CD4-positive, CD25-positive, alpha-beta regulatory T cell (primary cell): ENCODE measurements at regions not wholly inside any gene's neighbourhood (a gene's known extent, or its start where the extent isn't known, plus 50 kb on each side); places are given as distances from the start of the nearest gene placed in this dataset.
"Not testable (repeated sequence)": the region's sequence is repeated elsewhere in the genome, so short reads cannot be mapped to it uniquely, and the experiment has no call there.

ENCODE experiments used
- ATAC-seq, 2 donors: fragments of 150-1000 bp; cut with Tn5 transposase; one replicate each; pipeline ENCODE4 v1.10.0; 2021; ENCODE audit warnings: low read depth in 2 of 2, moderate number of reproducible peaks in 2 of 2, moderate library complexity in 1 of 2
- DNase-seq, 3 donors: peaks; one replicate each; pipeline versions ENCODE4 v3.0.0 to v3.0.0-alpha.2; 2012 to 2022; ENCODE audit warnings: mixed read lengths in 1 of 3
- H3K27ac ChIP-seq: one replicate; pipeline ENCODE4 v1.7.0; 2013; ENCODE audit warnings: mild to moderate bottlenecking, low read length; ENCODE audit not compliant: insufficient read depth, poor library complexity, severe bottlenecking
- H3K27me3 ChIP-seq: one replicate; pipeline ENCODE4 v1.7.0; 2013; ENCODE audit warnings: low read length; ENCODE audit not compliant: control insufficient read depth, insufficient read depth
- H3K36me3 ChIP-seq: one replicate; pipeline ENCODE4 v1.7.0; 2013; ENCODE audit warnings: mild to moderate bottlenecking, low read length, moderate library complexity; ENCODE audit not compliant: control insufficient read depth, insufficient read depth
- H3K4me1 ChIP-seq: 2 replicates; pipeline ENCODE4 v1.7.0; 2013; ENCODE audit warnings: mild to moderate bottlenecking, low read length; ENCODE audit not compliant: insufficient read depth, control insufficient read depth, poor library complexity, severe bottlenecking
- H3K4me3 ChIP-seq: one replicate; pipeline ENCODE4 v1.7.0; 2013; ENCODE audit warnings: low read depth, mild to moderate bottlenecking, low read length, moderate library complexity
- H3K9me3 ChIP-seq, 2 experiments: 1 replicate in 1 of 2; 2 replicates in 1 of 2; pipeline ENCODE4 v1.7.0; 2013; ENCODE audit warnings: low read length in 2 of 2, mild to moderate bottlenecking in 1 of 2, moderate library complexity in 1 of 2; ENCODE audit not compliant: control insufficient read depth in 2 of 2
- H3K27ac Mint-ChIP-seq, 3 donors: one replicate each; pipeline ENCODE4 v1.8.0; 2020 to 2022; ENCODE audit warnings: mild to moderate bottlenecking in 3 of 3, mixed read lengths in 3 of 3, moderate library complexity in 2 of 3
- H3K27me3 Mint-ChIP-seq: one replicate; pipeline ENCODE4 v1.8.0; 2022; ENCODE audit warnings: mild to moderate bottlenecking, mixed read lengths
- H3K36me3 Mint-ChIP-seq: one replicate; pipeline ENCODE4 v1.8.0; 2020; ENCODE audit warnings: mixed read lengths
- H3K4me1 Mint-ChIP-seq, 4 donors: one replicate each; pipeline ENCODE4 v1.8.0; 2020 to 2022; ENCODE audit warnings: mixed read lengths in 4 of 4, mild to moderate bottlenecking in 1 of 4
- H3K4me3 Mint-ChIP-seq, 4 donors: one replicate each; pipeline ENCODE4 v1.8.0; 2020 to 2022; ENCODE audit warnings: mild to moderate bottlenecking in 4 of 4, mixed read lengths in 4 of 4, moderate library complexity in 3 of 4
- H3K9me3 Mint-ChIP-seq, 7 donors: one replicate each; pipeline ENCODE4 v1.8.0; 2020 to 2022; ENCODE audit warnings: mixed read lengths in 7 of 7, mild to moderate bottlenecking in 3 of 7, moderate library complexity in 2 of 7

GRCh38 chr1:55300975-55301374 lies 85.8 kb upstream of the USP24 start:
- Mint-ChIP-seq H3K27me3 (peaks cover 7% of the 10 kb centered on the region), H3K9me3 (peaks cover 0 to 5% (median 2%) of the 10 kb centered on the region in 7 donors), H3K36me3 (no peaks in the 10 kb centered on the region), H3K27ac (no peak overlapping the region), H3K4me1 (no peaks in the 10 kb centered on the region), H3K4me3 (no peak overlapping the region)
- Histone ChIP-seq H3K9me3 (no peaks in the 10 kb centered on the region), H3K27me3 (no peaks in the 10 kb centered on the region), H3K4me1 (no peaks in the 10 kb centered on the region), H3K27ac (no peak overlapping the region), H3K36me3 (no peaks in the 10 kb centered on the region), H3K4me3 (no peak overlapping the region)
- ATAC-seq (no peak), DNase-seq (no peak)

GRCh38 chr1:55298167-55298894 lies 83.2 kb upstream of the USP24 start:
- Mint-ChIP-seq H3K4me3 (no peak overlapping the region), H3K36me3 (peaks cover 4% of the 10 kb centered on the region)
- no peak for ATAC-seq

DNA sequence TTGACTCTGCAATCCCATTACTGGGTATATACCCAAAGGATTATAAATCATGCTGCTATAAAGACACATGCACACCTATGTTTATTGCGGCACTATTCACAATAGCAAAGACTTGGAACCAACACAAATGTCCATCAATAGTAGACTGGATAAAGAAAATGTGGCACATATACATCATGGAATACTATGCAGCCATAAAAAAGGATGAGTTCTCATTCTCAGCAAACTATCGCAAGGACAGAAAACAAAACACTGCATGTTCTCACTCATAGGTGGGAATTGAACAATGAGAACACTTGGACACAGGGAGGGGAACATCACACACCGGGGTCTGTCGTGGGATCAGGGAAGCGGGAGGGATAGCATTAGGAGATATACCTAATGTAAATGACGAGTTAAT lies 81.1 kb upstream of the USP24 start:
- H3K9me3 Mint-ChIP-seq: peaks cover 0 to 17% (median 0%) of the 10 kb centered on the region in 7 donors
- not testable (repeated sequence) for H3K27ac Mint-ChIP-seq, H3K4me1 Mint-ChIP-seq, H3K4me3 Mint-ChIP-seq, H3K27ac ChIP-seq, H3K27me3 ChIP-seq, H3K27me3 Mint-ChIP-seq, ATAC-seq, H3K9me3 ChIP-seq, H3K4me3 ChIP-seq, DNase-seq, H3K36me3 ChIP-seq, H3K4me1 ChIP-seq, H3K36me3 Mint-ChIP-seq

More at GRCh38 chr1:55298167-55298894, 83.2 kb upstream of the USP24 start:
- no peaks in the 10 kb centered on the region for H3K9me3 ChIP-seq
- H3K9me3 Mint-ChIP-seq: peaks cover 0 to 17% (median 2%) of the 10 kb centered on the region in 7 donors
- DNase-seq: no peak
- no peak overlapping the region for H3K4me3 ChIP-seq
- H3K36me3 ChIP-seq: no peaks in the 10 kb centered on the region
- no peaks in the 10 kb centered on the region for H3K27me3 ChIP-seq
- no peak overlapping the region for H3K27ac Mint-ChIP-seq
- H3K4me1 Mint-ChIP-seq: no peaks in the 10 kb centered on the region
- no peaks in the 10 kb centered on the region for H3K4me1 ChIP-seq
- H3K27me3 Mint-ChIP-seq: peaks cover 6% of the 10 kb centered on the region
- H3K27ac ChIP-seq: no peak overlapping the region

GRCh38 chr1:55289614-55290013 lies 74.5 kb upstream of the USP24 start:
- no peaks in the 10 kb centered on the region for H3K36me3 ChIP-seq
- no peaks in the 10 kb centered on the region for H3K9me3 ChIP-seq
- no peaks in the 10 kb centered on the region for H3K9me3 Mint-ChIP-seq
- DNase-seq (no peak), ATAC-seq (no peak)
- H3K27ac ChIP-seq: no peak overlapping the region
- H3K36me3 Mint-ChIP-seq: peaks cover 4% of the 10 kb centered on the region
- H3K4me3 Mint-ChIP-seq: no peak overlapping the region
- H3K4me3 ChIP-seq: no peak overlapping the region
- no peaks in the 10 kb centered on the region for H3K4me1 Mint-ChIP-seq
- H3K27me3 ChIP-seq: no peaks in the 10 kb centered on the region
- no peaks in the 10 kb centered on the region for H3K4me1 ChIP-seq
- peak overlapping the region in 1 of 3 donors; percentile 20 for H3K27ac Mint-ChIP-seq
- peaks cover 23% of the 10 kb centered on the region for H3K27me3 Mint-ChIP-seq

DNA sequence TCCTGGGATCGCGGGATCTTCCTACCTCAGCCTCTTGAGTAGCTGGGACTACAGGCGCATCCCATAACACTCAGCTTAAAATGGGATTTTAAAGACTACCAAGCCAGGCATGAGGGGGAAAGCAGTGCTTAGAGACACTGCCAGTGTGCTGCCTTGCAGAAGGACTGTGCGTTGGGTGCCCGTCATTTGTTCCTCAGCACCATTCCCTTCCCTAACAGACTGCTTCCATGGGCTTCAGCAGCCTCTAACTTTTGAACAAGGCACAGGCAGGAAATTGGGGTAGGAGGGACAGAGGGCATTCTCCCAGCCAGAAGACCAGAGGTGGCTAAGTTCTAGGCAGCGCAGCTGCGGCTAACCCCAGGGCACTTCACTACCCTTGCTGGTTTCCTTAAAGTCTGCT lies 73.9 kb upstream of the USP24 start:
- Mint-ChIP-seq H3K27me3 (peaks cover 23% of the 10 kb centered on the region), H3K4me1 (no peaks in the 10 kb centered on the region), H3K27ac (no peak overlapping the region), H3K4me3 (no peak overlapping the region), H3K36me3 (peaks cover 4% of the 10 kb centered on the region), H3K9me3 (no peaks in the 10 kb centered on the region)
- no peaks in the 10 kb centered on the region for H3K4me1 ChIP-seq
- no peaks in the 10 kb centered on the region for H3K36me3 ChIP-seq
- no peaks in the 10 kb centered on the region for H3K27me3 ChIP-seq
- ATAC-seq (no peak), DNase-seq (no peak)
- H3K27ac ChIP-seq: no peak overlapping the region
- no peak overlapping the region for H3K4me3 ChIP-seq
- no peaks in the 10 kb centered on the region for H3K9me3 ChIP-seq

- no peak for DNase-seq
- no peaks in the 10 kb centered on the region for H3K9me3 Mint-ChIP-seq
- H3K27ac ChIP-seq: no peak overlapping the region
- H3K27ac Mint-ChIP-seq: no peak overlapping the region
- no peaks in the 10 kb centered on the region for H3K4me1 ChIP-seq
- H3K27me3 ChIP-seq: no peaks in the 10 kb centered on the region
- H3K4me3 ChIP-seq: no peak overlapping the region
- no peak overlapping the region for H3K4me3 Mint-ChIP-seq
- H3K9me3 ChIP-seq: no peaks in the 10 kb centered on the region
- no peaks in the 10 kb centered on the region for H3K36me3 Mint-ChIP-seq
- ATAC-seq: peak in 1 of 2 donors; percentile 39
- no peaks in the 10 kb centered on the region for H3K36me3 ChIP-seq
- H3K27me3 Mint-ChIP-seq: peaks cover 17% of the 10 kb centered on the region
- H3K4me1 Mint-ChIP-seq: no peaks in the 10 kb centered on the region
Measured at GRCh38 chr1:55288245-55288644, 73.1 kb upstream of the USP24 start.

GRCh38 chr1:55287723-55288122 lies 72.6 kb upstream of the USP24 start:
- peaks cover 17% of the 10 kb centered on the region for H3K27me3 Mint-ChIP-seq
- H3K4me3 Mint-ChIP-seq: no peak overlapping the region
- DNase-seq (no peak), ATAC-seq (no peak)
- no peaks in the 10 kb centered on the region for H3K36me3 Mint-ChIP-seq
- peaks cover under 1% of the 10 kb centered on the region for H3K27me3 ChIP-seq
- H3K4me1 Mint-ChIP-seq: no peaks in the 10 kb centered on the region
- H3K9me3 ChIP-seq: no peaks in the 10 kb centered on the region
- no peaks in the 10 kb centered on the region for H3K9me3 Mint-ChIP-seq
- no peaks in the 10 kb centered on the region for H3K36me3 ChIP-seq
- H3K27ac ChIP-seq: no peak overlapping the region
- no peaks in the 10 kb centered on the region for H3K4me1 ChIP-seq
- peak overlapping the region in 1 of 3 donors; percentile 16 for H3K27ac Mint-ChIP-seq
- no peak overlapping the region for H3K4me3 ChIP-seq

GRCh38 chr1:55286856-55287602 lies 71.9 kb upstream of the USP24 start:
- H3K4me3 Mint-ChIP-seq: no peak overlapping the region
- DNase-seq (no peak), ATAC-seq (no peak)
- no peaks in the 10 kb centered on the region for H3K4me1 Mint-ChIP-seq
- H3K27ac ChIP-seq: no peak overlapping the region
- no peaks in the 10 kb centered on the region for H3K9me3 ChIP-seq
- no peaks in the 10 kb centered on the region for H3K4me1 ChIP-seq
- peak overlapping the region in 2 of 3 donors; percentile 16 to 78 for H3K27ac Mint-ChIP-seq
- H3K36me3 Mint-ChIP-seq: no peaks in the 10 kb centered on the region
- no peaks in the 10 kb centered on the region for H3K9me3 Mint-ChIP-seq
- H3K36me3 ChIP-seq: no peaks in the 10 kb centered on the region
- peaks cover 23% of the 10 kb centered on the region for H3K27me3 Mint-ChIP-seq
- H3K4me3 ChIP-seq: no peak overlapping the region
- H3K27me3 ChIP-seq: peaks cover 4% of the 10 kb centered on the region
